GM12874 (cell line): ENCODE measurements at regions not wholly inside any gene's neighbourhood (a gene's known extent, or its start where the extent isn't known, plus 50 kb on each side); places are given as distances from the start of the nearest gene placed in this dataset.

ENCODE experiments used
- CTCF ChIP-seq: IDR thresholded peaks from 2 replicates; pipeline ENCODE4 v1.5.1; 2011; ENCODE audit warnings: low read depth, mild to moderate bottlenecking, control low read depth, low read length, moderate library complexity; ENCODE audit not compliant: insufficient read depth

GRCh38 chr5:167708449-167708848 is 583.0 kb upstream of the WWC1 start:
- no peak for TF ChIP-seq CTCF

DNA sequence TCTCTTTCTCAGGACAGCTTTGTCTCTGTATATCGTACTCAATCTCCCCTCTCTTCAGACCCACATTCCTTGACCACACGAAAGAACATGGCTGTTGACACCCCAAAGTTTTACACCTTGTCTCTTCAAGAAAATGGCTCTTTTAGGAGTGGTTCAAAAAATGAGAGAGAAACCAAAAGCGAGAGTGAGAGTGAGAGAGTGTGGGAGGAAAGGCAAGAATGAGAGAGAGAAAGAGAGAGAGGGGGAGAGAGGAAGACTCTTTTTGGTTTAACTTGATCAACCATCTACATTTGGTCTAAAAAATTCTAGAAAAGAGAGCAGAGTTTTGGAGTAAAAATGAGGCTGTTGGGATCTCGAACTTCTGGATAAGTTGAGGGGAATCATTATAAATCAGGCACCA is 581.8 kb upstream of the WWC1 start:
- TF ChIP-seq CTCF: no peak

GRCh38 chr5:167710444-167711073 is 580.9 kb upstream of the WWC1 start:
- TF ChIP-seq CTCF: no peak

DNA sequence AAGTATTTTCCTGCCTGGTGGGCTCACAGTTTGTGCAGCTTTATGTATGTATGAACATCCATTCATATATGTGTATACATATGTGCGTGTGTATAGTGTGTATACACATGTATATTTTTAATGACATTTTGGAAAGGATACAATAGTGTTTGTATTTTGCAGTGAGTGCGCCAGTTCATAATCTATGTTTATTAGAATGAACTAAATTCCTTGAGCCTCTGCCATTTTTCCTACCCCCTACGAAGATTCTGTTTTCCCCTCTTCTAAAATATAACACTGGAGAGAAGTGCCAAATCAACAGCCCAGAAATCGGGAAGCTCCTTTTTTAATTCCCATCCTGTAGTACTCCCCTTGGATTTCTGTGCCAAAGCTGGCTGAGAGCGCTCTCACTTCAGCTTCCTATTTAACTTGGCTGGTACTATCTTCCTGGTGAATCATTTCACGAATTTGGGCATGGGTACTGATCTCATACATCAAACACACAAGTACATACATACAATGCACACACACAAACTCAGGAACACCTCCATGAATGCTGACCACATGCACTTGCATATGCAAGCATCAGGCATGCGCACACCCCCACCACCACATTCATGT is 578.4 kb upstream of the WWC1 start:
- no peak for TF ChIP-seq CTCF

GRCh38 chr5:167713896-167714295 is 577.5 kb upstream of the WWC1 start:
- no peak for TF ChIP-seq CTCF

DNA sequence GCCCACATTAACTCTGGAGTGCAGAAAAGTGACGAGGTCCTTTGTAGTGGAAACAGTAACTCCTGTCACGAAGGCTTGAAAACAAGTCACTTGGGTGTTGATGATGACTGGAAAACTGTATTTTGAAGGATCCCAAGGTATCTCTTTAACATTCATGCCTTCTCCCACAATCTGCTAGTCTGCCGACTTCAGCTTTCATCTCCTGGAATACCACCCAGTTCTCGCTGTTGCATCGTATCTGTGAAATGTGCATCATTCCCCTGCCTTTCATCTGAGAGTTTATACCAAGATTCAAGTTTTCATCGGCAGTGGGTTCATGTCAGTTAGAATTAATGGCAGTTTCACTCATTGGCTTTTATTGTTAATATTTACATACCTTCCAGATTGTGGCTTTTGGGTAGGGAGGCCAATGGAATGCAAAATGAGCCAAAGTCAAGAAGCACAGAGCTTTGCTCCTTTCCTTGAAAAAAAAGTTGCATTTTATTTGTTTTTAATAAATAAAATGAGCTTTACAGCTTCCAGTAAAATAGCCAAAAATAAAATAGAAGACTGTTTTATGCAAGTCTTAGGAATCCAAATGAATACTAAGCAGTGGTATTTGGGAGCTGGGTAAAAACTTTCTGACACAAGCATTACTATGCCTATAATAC is 575.2 kb upstream of the WWC1 start:
- no peak for TF ChIP-seq CTCF

GRCh38 chr5:167720259-167720658 is 571.2 kb upstream of the WWC1 start:
- TF ChIP-seq CTCF: no peak
